Activated naive CD4-positive, alpha-beta T cell treated with anti-CD3 and anti-CD28 coated beads, Interleukin-2, amount 50 U/mL, for 72 hours (primary cell): ENCODE measurements at regions not wholly inside any gene's neighbourhood (a gene's known extent, or its start where the extent isn't known, plus 50 kb on each side); places are given as distances from the start of the nearest gene placed in this dataset.
A peak's percentile ranks its signal among the peaks of the same experiment; 100 is the strongest.

Source experiments
- ATAC-seq, 2 donors: fragments of 150-1000 bp; cut with Tn5 transposase; 2 replicates each; pipeline ENCODE4 v1.10.0; 2021; ENCODE audit warnings: mild to moderate bottlenecking in 2 of 2, moderate library complexity in 2 of 2
- DNase-seq, 2 donors: peaks; one replicate each; pipeline ENCODE4 v3.0.0; 2021 to 2022; ENCODE audit warnings: low spot score in 2 of 2
- H3K27ac Mint-ChIP-seq, 2 donors: one replicate each; pipeline ENCODE4 v1.8.0; 2022; ENCODE audit warnings: mild to moderate bottlenecking in 2 of 2, mixed read lengths in 2 of 2
- H3K36me3 Mint-ChIP-seq, 2 donors: one replicate each; pipeline ENCODE4 v1.8.0; 2022; ENCODE audit warnings: mixed read lengths in 2 of 2
- H3K9me3 Mint-ChIP-seq, 2 donors: one replicate each; pipeline ENCODE4 v1.8.0; 2022; ENCODE audit warnings: mixed read lengths in 2 of 2

GRCh38 chr17:77396610-77397009, 255.8 kb downstream of the SEC14L1 start:
- ATAC-seq = no peak
- H3K9me3 Mint-ChIP-seq = no peaks in the 10 kb centered on the region
- DNase-seq = no peak
- H3K27ac Mint-ChIP-seq = no peak overlapping the region
- H3K36me3 Mint-ChIP-seq = no peaks in the 10 kb centered on the region

GRCh38 chr17:77398274-77398673, 257.5 kb downstream of the SEC14L1 start:
- no peak for ATAC-seq
- peak overlapping the region in 1 of 2 donors; percentile 89 for H3K27ac Mint-ChIP-seq

GRCh38 chr17:77399319-77399957, 258.7 kb downstream of the SEC14L1 start:
- DNase-seq = no peak
- Mint-ChIP-seq H3K27ac (peak overlapping the region; percentile 89 to 95), H3K9me3 (no peaks in the 10 kb centered on the region), H3K36me3 (peaks cover 0 to 13% of the 10 kb centered on the region in 2 donors)
- ATAC-seq = no peak

More at GRCh38 chr17:77398274-77398673, 257.5 kb downstream of the SEC14L1 start:
- Mint-ChIP-seq H3K9me3 (no peaks in the 10 kb centered on the region), H3K36me3 (peaks cover 0 to 7% of the 10 kb centered on the region in 2 donors)
- DNase-seq = no peak

GRCh38 chr17:77400445-77400870, 259.7 kb downstream of the SEC14L1 start:
- peak; percentile 71 to 82 for ATAC-seq
- Mint-ChIP-seq H3K27ac (peak overlapping the region; percentile 89 to 95), H3K36me3 (peaks cover 6 to 21% of the 10 kb centered on the region in 2 donors), H3K9me3 (no peaks in the 10 kb centered on the region)
- DNase-seq = peak; percentile 82 to 85

GRCh38 chr17:77402159-77402731, 261.5 kb downstream of the SEC14L1 start:
- no peak for DNase-seq
- Mint-ChIP-seq H3K27ac (peak overlapping the region; percentile 74 to 75), H3K9me3 (no peaks in the 10 kb centered on the region), H3K36me3 (peaks cover 14 to 32% of the 10 kb centered on the region in 2 donors)
- no peak for ATAC-seq

- DNase-seq (no peak), ATAC-seq (no peak)
- peak overlapping the region; percentile 90 to 93 for H3K27ac Mint-ChIP-seq
- no peaks in the 10 kb centered on the region for H3K9me3 Mint-ChIP-seq
- peaks cover 14 to 32% of the 10 kb centered on the region in 2 donors for H3K36me3 Mint-ChIP-seq
These were observed 263.1 kb downstream of the SEC14L1 start for GRCh38 chr17:77403854-77404253.

GRCh38 chr17:77404812-77405581, 264.2 kb downstream of the SEC14L1 start:
- Mint-ChIP-seq H3K9me3 (no peaks in the 10 kb centered on the region), H3K27ac (peak overlapping the region; percentile 90 to 93), H3K36me3 (peaks cover 14 to 32% of the 10 kb centered on the region in 2 donors)
- DNase-seq (peak; percentile 73 to 90), ATAC-seq (peak; percentile 76 to 88)

- no peak for DNase-seq
- Mint-ChIP-seq H3K27ac (peak overlapping the region; percentile 90 to 93), H3K36me3 (peaks cover 14 to 38% of the 10 kb centered on the region in 2 donors), H3K9me3 (no peaks in the 10 kb centered on the region)
- ATAC-seq = no peak
These were observed 265.3 kb downstream of the SEC14L1 start for GRCh38 chr17:77405867-77406732.

- peaks cover 14 to 50% of the 10 kb centered on the region in 2 donors for H3K36me3 Mint-ChIP-seq
- DNase-seq (no peak), ATAC-seq (no peak)
- H3K27ac Mint-ChIP-seq = peak overlapping the region; percentile 73 to 93
- H3K9me3 Mint-ChIP-seq = no peaks in the 10 kb centered on the region
These were observed 266.8 kb downstream of the SEC14L1 start for GRCh38 chr17:77407321-77408277.

GRCh38 chr17:77408284-77408683, 267.5 kb downstream of the SEC14L1 start:
- Mint-ChIP-seq H3K27ac (peak overlapping the region; percentile 67 to 73), H3K36me3 (peaks cover 14 to 51% of the 10 kb centered on the region in 2 donors), H3K9me3 (no peaks in the 10 kb centered on the region)
- ATAC-seq (no peak), DNase-seq (no peak)

GRCh38 chr17:77409282-77410161, 268.8 kb downstream of the SEC14L1 start:
- Mint-ChIP-seq H3K9me3 (no peaks in the 10 kb centered on the region), H3K36me3 (peaks cover 14 to 46% of the 10 kb centered on the region in 2 donors), H3K27ac (peak overlapping the region; percentile 63 to 74)
- DNase-seq = no peak
- peak in 1 of 2 donors; percentile 52 for ATAC-seq

GRCh38 chr17:77410470-77410869, 269.7 kb downstream of the SEC14L1 start:
- no peak for ATAC-seq
- Mint-ChIP-seq H3K36me3 (peaks cover 8 to 37% of the 10 kb centered on the region in 2 donors), H3K27ac (peak overlapping the region in 1 of 2 donors; percentile 62), H3K9me3 (no peaks in the 10 kb centered on the region)
- DNase-seq = no peak

GRCh38 chr17:77414811-77415400, 274.1 kb downstream of the SEC14L1 start:
- ATAC-seq = no peak
- no peak for DNase-seq
- Mint-ChIP-seq H3K9me3 (no peaks in the 10 kb centered on the region), H3K36me3 (peaks cover 0 to 27% of the 10 kb centered on the region in 2 donors), H3K27ac (peak overlapping the region in 1 of 2 donors; percentile 79)

- no peak for ATAC-seq
- H3K9me3 Mint-ChIP-seq = no peaks in the 10 kb centered on the region
- H3K36me3 Mint-ChIP-seq = peaks cover 0 to 20% of the 10 kb centered on the region in 2 donors
- peak overlapping the region in 1 of 2 donors; percentile 23 for H3K27ac Mint-ChIP-seq
- no peak for DNase-seq
These were observed 275.4 kb downstream of the SEC14L1 start for GRCh38 chr17:77416105-77416713.
